HEK293 (cell line): ENCODE measurements at regions not wholly inside any gene's neighbourhood (a gene's known extent, or its start where the extent isn't known, plus 50 kb on each side); places are given as distances from the start of the nearest gene placed in this dataset.

Source experiments
- CTCF ChIA-PET: fragments of 350-600 bp; formaldehyde crosslinking; extraction: SDS; loops from one replicate; lab custom pipeline; 2021; ENCODE audit warnings: antibody characterized with exemption; lab: Yijun Ruan, JAX
- POLR2A ChIA-PET: fragments of 300-600 bp; formaldehyde crosslinking; extraction: SDS; loops from one replicate; lab custom pipeline; 2020; ENCODE audit warnings: antibody characterized with exemption, inconsistent platforms; lab: Yijun Ruan, JAX
- H3K27ac ChIP-seq: fragments of 200-500 bp; sonication (Bioruptor generic); 2 replicates; pipeline ENCODE4 v1.5.1; 2014; ENCODE audit warnings: low read depth, low read length, control low read depth, inconsistent platforms; ENCODE audit errors: extremely low read depth
- H3K36me3 ChIP-seq, 2 experiments: fragments of 200-500 bp in 1 of 2; sonication (Bioruptor generic) in 1 of 2; 1 replicate in 1 of 2; 2 replicates in 1 of 2; pipeline ENCODE4 v1.5.1; 2014 to 2017; ENCODE audit warnings: inconsistent platforms in 2 of 2, low read length in 2 of 2; ENCODE audit not compliant: control insufficient read depth in 2 of 2, insufficient read depth in 1 of 2
- H3K4me1 ChIP-seq: fragments of 200-500 bp; sonication (Bioruptor generic); 2 replicates; pipeline ENCODE4 v1.5.1; 2014; ENCODE audit warnings: mild to moderate bottlenecking, low read length, inconsistent platforms; ENCODE audit not compliant: control insufficient read depth, insufficient read depth
- H3K4me3 ChIP-seq: 2 replicates; pipeline ENCODE4 v1.5.1; 2011; ENCODE audit warnings: low read depth, mild to moderate bottlenecking, control low read depth, low read length, moderate library complexity
- H3K9me3 ChIP-seq: fragments of 200-500 bp; sonication (Bioruptor generic); 2 replicates; pipeline ENCODE4 v1.5.1; 2014; ENCODE audit warnings: low read depth, low read length, inconsistent platforms; ENCODE audit not compliant: control insufficient read depth, insufficient read depth
- EGR2 ChIP-seq: fragments of 450-650 bp; formaldehyde crosslinking; IDR thresholded peaks from 2 replicates; pipeline ENCODE4 v1.5.1; 2016; ENCODE audit warnings: low read depth, missing biosample characterization, missing genetic modification characterization
- MYNN ChIP-seq: fragments of 450-650 bp; formaldehyde crosslinking; IDR thresholded peaks from 2 replicates; pipeline ENCODE4 v1.5.1; 2016; ENCODE audit warnings: missing biosample characterization, missing genetic modification characterization, borderline replicate concordance
- MZF1 ChIP-seq: fragments of 450-650 bp; formaldehyde crosslinking; IDR thresholded peaks from 2 replicates; pipeline ENCODE4 v1.5.1; 2017; ENCODE audit warnings: missing biosample characterization, missing genetic modification characterization, borderline replicate concordance
- RBAK ChIP-seq: fragments of 450-650 bp; formaldehyde crosslinking; IDR thresholded peaks from 2 replicates; pipeline ENCODE4 v1.5.1; 2016; ENCODE audit warnings: missing biosample characterization, missing genetic modification characterization
- TCF7L2 ChIP-seq: IDR thresholded peaks from 2 replicates; pipeline ENCODE4 v1.6.1; 2011; ENCODE audit warnings: low read depth, mild to moderate bottlenecking, inconsistent platforms, low read length, moderate library complexity, borderline replicate concordance
- ZBTB7A ChIP-seq: fragments of 450-650 bp; formaldehyde crosslinking; IDR thresholded peaks from 2 replicates; pipeline ENCODE4 v1.5.1; 2016; ENCODE audit warnings: low read depth, missing biosample characterization, missing genetic modification characterization
- ZBTB8A ChIP-seq: fragments of 450-650 bp; formaldehyde crosslinking; IDR thresholded peaks from 2 replicates; pipeline ENCODE4 v1.5.1; 2016; ENCODE audit warnings: missing biosample characterization, missing genetic modification characterization
- ZEB2 ChIP-seq: fragments of 450-650 bp; formaldehyde crosslinking; IDR thresholded peaks from 2 replicates; pipeline ENCODE4 v1.5.1; 2016; ENCODE audit warnings: missing biosample characterization, missing genetic modification characterization
- ZFHX2 ChIP-seq: fragments of 450-650 bp; formaldehyde crosslinking; conservative IDR thresholded peaks from 2 replicates; pipeline ENCODE4 v1.5.1; 2016; ENCODE audit warnings: missing biosample characterization, missing genetic modification characterization
- ZNF16 ChIP-seq: fragments of 450-650 bp; formaldehyde crosslinking; IDR thresholded peaks from 2 replicates; pipeline ENCODE4 v1.5.1; 2016; ENCODE audit warnings: low read depth, missing biosample characterization, missing genetic modification characterization
- ZNF2 ChIP-seq: fragments of 450-650 bp; formaldehyde crosslinking; IDR thresholded peaks from 2 replicates; pipeline ENCODE4 v1.5.1; 2016; ENCODE audit warnings: missing biosample characterization, missing genetic modification characterization
- ZNF211 ChIP-seq: fragments of 450-650 bp; formaldehyde crosslinking; IDR thresholded peaks from 2 replicates; pipeline ENCODE4 v1.5.1; 2016; ENCODE audit warnings: low read depth, missing biosample characterization, missing genetic modification characterization
- ZNF214 ChIP-seq: fragments of 450-650 bp; formaldehyde crosslinking; IDR thresholded peaks from 2 replicates; pipeline ENCODE4 v1.5.1; 2017; ENCODE audit warnings: missing biosample characterization, mild to moderate bottlenecking, missing genetic modification characterization, borderline replicate concordance
- ZNF239 ChIP-seq: fragments of 450-650 bp; formaldehyde crosslinking; IDR thresholded peaks from 2 replicates; pipeline ENCODE4 v1.5.1; 2016; ENCODE audit warnings: missing biosample characterization, missing genetic modification characterization
- ZNF324 ChIP-seq: fragments of 450-650 bp; formaldehyde crosslinking; IDR thresholded peaks from 2 replicates; pipeline ENCODE4 v1.5.1; 2016; ENCODE audit warnings: missing biosample characterization, missing genetic modification characterization
- ZNF341 ChIP-seq: fragments of 450-650 bp; formaldehyde crosslinking; IDR thresholded peaks from 2 replicates; pipeline ENCODE4; 2016; ENCODE audit warnings: low read depth, missing biosample characterization, missing genetic modification characterization
- ZNF354C ChIP-seq: fragments of 450-650 bp; formaldehyde crosslinking; IDR thresholded peaks from 2 replicates; pipeline ENCODE4 v1.5.1; 2016; ENCODE audit warnings: missing biosample characterization, missing genetic modification characterization, low read depth, borderline replicate concordance
- ZNF426 ChIP-seq: fragments of 450-650 bp; formaldehyde crosslinking; IDR thresholded peaks from 2 replicates; pipeline ENCODE4 v1.5.1; 2017; ENCODE audit warnings: missing biosample characterization, missing genetic modification characterization, mild to moderate bottlenecking, inconsistent platforms, moderate library complexity
- ZNF548 ChIP-seq: fragments of 450-650 bp; formaldehyde crosslinking; IDR thresholded peaks from 2 replicates; pipeline ENCODE4 v1.5.1; 2016; ENCODE audit warnings: missing biosample characterization, missing genetic modification characterization
- ZNF571 ChIP-seq: fragments of 450-650 bp; formaldehyde crosslinking; IDR thresholded peaks from 2 replicates; pipeline ENCODE4 v1.5.0; 2017; ENCODE audit warnings: missing biosample characterization, missing genetic modification characterization
- ZNF580 ChIP-seq: fragments of 450-650 bp; formaldehyde crosslinking; IDR thresholded peaks from 2 replicates; pipeline ENCODE4 v1.5.1; 2016; ENCODE audit warnings: missing biosample characterization, missing genetic modification characterization
- ZNF660 ChIP-seq: fragments of 450-650 bp; IDR thresholded peaks from 2 replicates; pipeline ENCODE4 v1.5.1; 2018; ENCODE audit warnings: missing biosample characterization, mild to moderate bottlenecking, missing genetic modification characterization
- TF ChIP-seq, protein P1 (sequence below): IDR thresholded peaks from 2 replicates; pipeline ENCODE4 v1.6.1; 2011; ENCODE audit warnings: mild to moderate bottlenecking, low read depth, low read length, borderline replicate concordance

DNA sequence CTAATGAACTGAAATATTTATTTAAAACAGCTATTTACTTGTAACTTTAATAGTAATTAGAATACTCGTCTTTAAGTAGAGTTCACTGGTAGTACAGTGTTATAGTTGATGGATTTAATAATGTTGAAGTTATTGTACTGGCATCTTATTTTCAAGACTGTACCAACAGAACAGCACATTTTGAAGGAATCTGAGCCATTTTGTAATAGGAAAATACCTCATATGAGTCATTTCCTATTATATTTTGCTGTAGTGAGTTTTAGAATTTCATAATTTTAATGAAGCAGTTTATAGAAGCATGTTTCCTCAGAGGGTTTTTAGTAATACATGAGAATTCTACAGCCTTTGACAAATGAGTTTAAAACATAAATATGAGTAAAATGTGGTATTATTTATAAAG, 258.3 kb downstream of the OLFM3 start:
- CTCF ChIA-PET, result interaction anchor here (0.6 kb wide), 1 partner anchor 1198 kb away, joined by 4 read pairs; no protein-coding TSS in a partner anchor
- no peaks in the 10 kb centered on the region for H3K36me3 ChIP-seq
- no peaks in the 10 kb centered on the region for H3K9me3 ChIP-seq
- no peaks in the 10 kb centered on the region for H3K4me1 ChIP-seq
- POLR2A ChIA-PET, result no interaction called here
- no peak overlapping the region for H3K27ac ChIP-seq
- no peak for TF ChIP-seq ZBTB7A
- TF ChIP-seq ZNF2, result no peak
- TF ChIP-seq ZNF324 (tag by site-specific recombination), result no peak
- TF ChIP-seq ZNF239 (tag by site-specific recombination), result no peak
- TF ChIP-seq ZNF354C (tag by site-specific recombination), result no peak
- no peak overlapping the region for H3K4me3 ChIP-seq

- H3K4me3 ChIP-seq, result no peak overlapping the region
- ChIA-PET POLR2A (no interaction called here), CTCF (interaction anchor here (0.5 kb wide), 1 partner anchor 218 kb away, joined by 3 read pairs; no protein-coding TSS in a partner anchor)
- no peaks in the 10 kb centered on the region for H3K36me3 ChIP-seq
- H3K27ac ChIP-seq, result no peak overlapping the region
- no peaks in the 10 kb centered on the region for H3K4me1 ChIP-seq
- H3K9me3 ChIP-seq, result no peaks in the 10 kb centered on the region
- no peak for TF ChIP-seq ZNF548
- TF ChIP-seq ZNF211 (tag by site-specific recombination), result no peak
- no peak for TF ChIP-seq EGR2 (tag by site-specific recombination)
Observed at GRCh38 chr1:101739146-101739545, 257.6 kb downstream of the OLFM3 start.

GRCh38 chr1:101739826-101740330, 256.8 kb downstream of the OLFM3 start:
- Histone ChIP-seq H3K27ac (no peak overlapping the region), H3K36me3 (no peaks in the 10 kb centered on the region), H3K4me1 (no peaks in the 10 kb centered on the region), H3K9me3 (no peaks in the 10 kb centered on the region), H3K4me3 (no peak overlapping the region)
- TF ChIP-seq ZBTB8A (tag by site-specific recombination) (no peak), ZNF426 (tag by site-specific recombination) (no peak), MYNN (tag by site-specific recombination) (no peak), ZNF571 (tag by site-specific recombination) (no peak), ZNF16 (tag by site-specific recombination) (no peak), TCF7L2 (no peak), ZEB2 (tag by site-specific recombination) (no peak), RBAK (tag by site-specific recombination) (no peak), ZNF214 (tag by site-specific recombination) (no peak), ZFHX2 (tag by site-specific recombination) (no peak), ZNF580 (tag by site-specific recombination) (no peak), ZNF660 (tag by site-specific recombination) (no peak), MZF1 (tag by site-specific recombination) (no peak), ZNF341 (no peak), ZNF324 (tag by site-specific recombination) (no peak)
- TF ChIP-seq, protein P1, sequence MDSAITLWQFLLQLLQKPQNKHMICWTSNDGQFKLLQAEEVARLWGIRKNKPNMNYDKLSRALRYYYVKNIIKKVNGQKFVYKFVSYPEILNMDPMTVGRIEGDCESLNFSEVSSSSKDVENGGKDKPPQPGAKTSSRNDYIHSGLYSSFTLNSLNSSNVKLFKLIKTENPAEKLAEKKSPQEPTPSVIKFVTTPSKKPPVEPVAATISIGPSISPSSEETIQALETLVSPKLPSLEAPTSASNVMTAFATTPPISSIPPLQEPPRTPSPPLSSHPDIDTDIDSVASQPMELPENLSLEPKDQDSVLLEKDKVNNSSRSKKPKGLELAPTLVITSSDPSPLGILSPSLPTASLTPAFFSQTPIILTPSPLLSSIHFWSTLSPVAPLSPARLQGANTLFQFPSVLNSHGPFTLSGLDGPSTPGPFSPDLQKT, result no peak
- ChIA-PET POLR2A (no interaction called here), CTCF (interaction anchor here (1.0 kb wide), 1 partner anchor 10 kb away, joined by 3 read pairs; no protein-coding TSS in a partner anchor)
